Mucosa of descending colon (tissue), 3 donors: ENCODE measurements at regions not wholly inside any gene's neighbourhood (a gene's known extent, or its start where the extent isn't known, plus 50 kb on each side); places are given as distances from the start of the nearest gene placed in this dataset.

Experiments used
- ATAC-seq: fragments of 200-7000 bp; cut with Tn5 transposase; one replicate; pipeline ENCODE4 v1.9.1; 2020; ENCODE audit warnings: mild to moderate bottlenecking, moderate library complexity
- DNase-seq, 3 donors: peaks; one replicate each; pipeline ENCODE4 v3.0.0-alpha.2; 2020
- H3K36me3 ChIP-seq: fragments of 200-600 bp; one replicate; pipeline ENCODE4 v1.8.0; 2021; ENCODE audit warnings: low read depth, mild to moderate bottlenecking
- H3K4me1 ChIP-seq: fragments of 200-600 bp; one replicate; pipeline ENCODE4 v1.8.0; 2021; ENCODE audit warnings: low read depth, mild to moderate bottlenecking
- H3K4me3 ChIP-seq: fragments of 200-600 bp; one replicate; pipeline ENCODE4 v1.8.0; 2021; ENCODE audit warnings: mild to moderate bottlenecking
- H3K9me3 ChIP-seq: fragments of 200-600 bp; one replicate; pipeline ENCODE4 v1.8.0; 2021; ENCODE audit warnings: mild to moderate bottlenecking
- CTCF ChIP-seq: fragments of 200-600 bp; IDR thresholded peaks from one replicate; pipeline ENCODE4 v1.8.0; 2022; ENCODE audit warnings: antibody characterized with exemption, mild to moderate bottlenecking
- intact Hi-C, 2 donors: fragments of 100-400 bp; cut with DNase I in 1 of 2; cut with micrococcal nuclease in 1 of 2; formaldehyde crosslinking; loops; one replicate each; pipeline versions ENCODE4 v1.11.0 to v1.11.1; 2022; cut with DNase I, micrococcal nuclease
- donor health status: DM: no; HTN: no; CAD: no; lungs with moderate emphysema.
- donor health status: DM: no; HTN: no; CAD: no.
- donor health status: DM: no; HTN: yes; CAD: no.

GRCh38 chr3:20682573-20682972, 496.6 kb upstream of the SGO1 start:
- no peak for TF ChIP-seq CTCF
- intact Hi-C loops, result no loop called here
- H3K4me1 ChIP-seq, result no peaks in the 10 kb centered on the region
- ATAC-seq, result no peak
- DNase-seq, result no peak
- no peak overlapping the region for H3K4me3 ChIP-seq
- no peaks in the 10 kb centered on the region for H3K36me3 ChIP-seq
- peaks cover 35% of the 10 kb centered on the region for H3K9me3 ChIP-seq

GRCh38 chr3:20680990-20681628, 495.1 kb upstream of the SGO1 start:
- H3K4me1 ChIP-seq, result no peaks in the 10 kb centered on the region
- TF ChIP-seq CTCF, result no peak
- DNase-seq (no peak), ATAC-seq (no peak)
- intact Hi-C loops, result no loop called here
- H3K36me3 ChIP-seq, result no peaks in the 10 kb centered on the region
- no peak overlapping the region for H3K4me3 ChIP-seq
- H3K9me3 ChIP-seq, result peaks cover 34% of the 10 kb centered on the region

GRCh38 chr3:20673866-20674265, 487.9 kb upstream of the SGO1 start:
- TF ChIP-seq CTCF, result no peak
- H3K4me1 ChIP-seq, result no peaks in the 10 kb centered on the region
- no peak for DNase-seq
- H3K36me3 ChIP-seq, result no peaks in the 10 kb centered on the region
- H3K4me3 ChIP-seq, result no peak overlapping the region
- H3K9me3 ChIP-seq, result peaks cover 37% of the 10 kb centered on the region
- intact Hi-C loops, result no loop called here
- no peak for ATAC-seq

GRCh38 chr3:20669675-20670074, 483.7 kb upstream of the SGO1 start:
- H3K9me3 ChIP-seq, result peaks cover 34% of the 10 kb centered on the region
- ATAC-seq, result no peak
- H3K4me3 ChIP-seq, result no peak overlapping the region
- intact Hi-C loops, result no loop called here
- no peaks in the 10 kb centered on the region for H3K4me1 ChIP-seq
- DNase-seq, result no peak
- H3K36me3 ChIP-seq, result no peaks in the 10 kb centered on the region
- TF ChIP-seq CTCF, result no peak

- TF ChIP-seq CTCF, result no peak
- no peaks in the 10 kb centered on the region for H3K36me3 ChIP-seq
- DNase-seq (no peak), ATAC-seq (no peak)
- H3K9me3 ChIP-seq, result peaks cover 34% of the 10 kb centered on the region
- intact Hi-C loops, result no loop called here
- no peak overlapping the region for H3K4me3 ChIP-seq
- no peaks in the 10 kb centered on the region for H3K4me1 ChIP-seq
Measured at GRCh38 chr3:20669184-20669583, 483.2 kb upstream of the SGO1 start.

- Histone ChIP-seq H3K9me3 (peaks cover 28% of the 10 kb centered on the region), H3K36me3 (no peaks in the 10 kb centered on the region), H3K4me3 (no peak overlapping the region), H3K4me1 (no peaks in the 10 kb centered on the region)
- TF ChIP-seq CTCF, result no peak
- intact Hi-C loops, result no loop called here
- DNase-seq (no peak), ATAC-seq (no peak)
Measured at GRCh38 chr3:20668411-20668810, 482.4 kb upstream of the SGO1 start.
